ENCODE measurements at regions not wholly inside any gene's neighbourhood (a gene's known extent, or its start where the extent isn't known, plus 50 kb on each side); places are given as distances from the start of the nearest gene placed in this dataset.
"Not testable (repeated sequence)": the region's sequence is repeated elsewhere in the genome, so short reads cannot be mapped to it uniquely, and the experiment has no call there.

- DNase-seq: no peak
Measured at GRCh38 chr11:71094296-71095077, 157.9 kb downstream of the SHANK2 start.

DNA sequence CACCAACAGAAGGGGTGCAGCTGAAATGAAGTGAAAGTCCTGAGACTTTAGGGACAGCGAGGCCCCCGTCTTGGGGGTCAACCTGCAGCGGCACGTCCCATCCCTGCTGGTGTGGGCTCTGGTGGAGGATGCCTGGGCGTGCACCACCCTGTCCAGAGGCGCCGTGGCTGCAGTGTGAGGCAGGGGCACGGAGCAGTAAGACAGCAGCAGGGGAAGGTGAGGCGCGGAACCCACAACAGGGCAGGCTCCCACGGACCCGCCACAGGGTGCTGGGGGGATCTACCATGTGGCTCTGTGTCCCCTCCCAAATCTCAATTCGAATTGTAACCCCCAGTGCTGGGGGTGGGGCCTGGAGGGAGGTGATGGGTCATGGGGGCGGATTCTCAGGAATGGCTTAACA is 158.6 kb downstream of the SHANK2 start:
- DNase-seq: no peak

DNA sequence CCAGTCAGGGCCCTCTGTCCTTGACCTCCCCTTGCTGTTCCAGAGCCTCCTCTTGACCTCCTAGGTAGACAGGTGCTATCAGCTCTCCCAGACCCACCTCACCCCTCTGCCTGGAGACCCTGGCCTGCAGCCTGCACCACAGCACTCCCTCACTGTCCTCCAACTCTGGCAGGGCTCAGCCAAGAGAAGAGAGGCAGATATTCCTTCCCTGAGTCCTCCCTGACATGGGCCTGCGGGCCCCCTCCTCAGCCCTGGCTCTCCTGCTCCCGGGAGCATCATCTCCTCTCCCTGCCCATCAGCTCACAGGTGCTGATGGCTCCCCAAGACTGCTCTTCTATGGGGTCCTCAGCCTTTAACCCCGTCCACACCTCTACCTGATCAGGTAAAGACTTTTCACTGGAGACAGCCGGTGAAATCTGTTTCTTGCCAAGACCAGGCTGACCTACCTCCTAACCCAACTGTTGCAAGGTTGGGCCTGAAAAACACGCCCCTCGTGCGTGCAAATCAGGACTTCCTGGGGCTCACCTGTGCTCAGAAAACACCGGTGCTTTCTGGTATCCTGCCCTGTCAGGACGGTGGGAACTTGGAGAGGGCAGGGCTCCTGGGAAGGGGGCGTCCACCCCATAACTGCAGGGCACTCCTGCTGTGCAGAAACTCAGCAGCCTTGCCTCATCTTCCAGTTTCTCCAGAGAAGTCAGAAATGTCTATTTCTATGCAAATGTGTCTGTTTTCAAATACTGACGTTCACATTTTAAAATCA is 160.7 kb downstream of the SHANK2 start:
- no peak for DNase-seq

- no peak for DNase-seq
Measured at GRCh38 chr11:71089571-71089970, 162.8 kb downstream of the SHANK2 start.

GRCh38 chr11:71088314-71089215 is 163.8 kb downstream of the SHANK2 start:
- not testable (repeated sequence) for DNase-seq

DNA sequence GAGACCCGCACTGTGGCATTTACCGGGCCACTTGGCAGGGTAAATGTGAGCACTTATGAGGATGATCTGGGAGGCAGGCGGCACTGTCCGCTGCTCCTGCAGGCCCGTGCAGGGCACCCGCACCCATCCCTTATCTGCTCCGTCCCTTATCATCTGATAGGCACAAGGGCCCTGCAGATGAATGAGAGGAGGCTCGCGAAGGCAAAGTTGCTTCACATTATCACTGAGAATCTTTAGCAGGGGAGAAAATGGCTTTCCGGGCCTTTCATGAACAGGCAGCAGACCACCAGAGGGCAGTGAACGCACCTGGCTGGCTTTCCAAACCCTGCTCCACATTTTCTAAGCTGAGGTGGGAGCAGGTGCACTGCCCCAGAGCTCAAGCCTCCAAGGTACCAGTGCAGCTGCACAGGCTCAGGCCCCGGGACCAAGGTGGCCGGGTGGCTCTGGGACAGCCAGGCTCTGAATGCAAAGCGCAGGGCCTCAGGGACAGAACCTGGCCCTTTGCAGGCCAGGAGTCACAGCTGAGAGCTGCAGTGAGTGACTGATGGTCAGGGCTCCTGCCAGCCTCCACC is 165.6 kb downstream of the SHANK2 start:
- DNase-seq: peak; percentile 62

DNA sequence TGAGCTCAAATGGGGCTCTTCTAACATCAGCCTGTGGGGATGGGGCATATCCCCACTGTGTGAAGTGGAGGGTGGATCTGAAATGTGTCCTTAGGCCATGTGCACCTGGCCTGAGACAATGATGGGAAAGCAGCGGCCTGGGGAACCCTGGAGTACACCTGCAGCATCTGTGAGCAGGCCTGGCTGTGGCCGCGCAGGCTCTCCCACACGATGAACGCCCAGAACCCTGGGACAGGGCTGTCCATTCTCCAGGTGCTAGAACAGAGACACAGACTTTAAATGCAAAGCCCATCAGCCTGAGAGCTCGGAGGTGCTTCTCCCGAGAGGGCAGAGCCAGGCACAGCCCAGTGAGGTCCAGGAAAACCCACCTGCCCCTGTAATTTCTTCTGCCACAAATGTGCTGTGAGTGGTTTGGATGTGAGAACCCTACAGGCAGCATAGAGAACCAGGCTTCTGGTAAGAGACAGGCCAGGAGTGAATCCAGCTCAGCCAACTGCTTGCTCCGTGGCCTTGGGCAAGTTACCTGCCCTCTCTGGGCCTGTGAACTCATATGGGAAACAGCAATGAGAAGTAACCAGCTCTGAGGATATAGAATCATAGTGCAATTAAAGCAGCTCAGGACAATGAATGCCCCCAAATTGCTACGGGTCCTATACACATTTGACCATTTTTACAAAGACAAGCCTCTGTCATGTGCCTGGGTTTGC is 167.9 kb downstream of the SHANK2 start:
- no peak for DNase-seq

GRCh38 chr11:71083105-71083504 is 169.3 kb downstream of the SHANK2 start:
- no peak for DNase-seq

DNA sequence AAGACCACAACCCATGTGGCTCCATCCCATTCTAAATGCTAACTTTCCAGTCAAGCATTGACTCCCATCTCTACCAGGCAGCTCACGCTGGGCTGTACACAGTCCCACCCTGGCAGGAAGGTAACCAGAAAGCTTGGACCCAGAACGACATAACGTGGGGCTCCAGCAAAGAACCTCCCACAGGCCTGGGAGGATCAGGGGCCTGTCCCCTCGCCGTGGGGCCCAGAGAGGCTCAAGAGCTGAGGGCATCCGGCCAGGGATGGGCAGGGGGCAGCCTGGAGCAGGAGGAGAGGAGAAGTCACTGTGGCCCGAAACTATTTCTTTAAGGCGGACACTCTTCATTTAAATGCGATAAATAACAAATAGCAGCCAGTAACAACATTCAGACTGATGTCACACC is 169.9 kb downstream of the SHANK2 start:
- no peak for DNase-seq

- no peak for DNase-seq
Measured at GRCh38 chr11:71081704-71082230, 170.6 kb downstream of the SHANK2 start.

DNA sequence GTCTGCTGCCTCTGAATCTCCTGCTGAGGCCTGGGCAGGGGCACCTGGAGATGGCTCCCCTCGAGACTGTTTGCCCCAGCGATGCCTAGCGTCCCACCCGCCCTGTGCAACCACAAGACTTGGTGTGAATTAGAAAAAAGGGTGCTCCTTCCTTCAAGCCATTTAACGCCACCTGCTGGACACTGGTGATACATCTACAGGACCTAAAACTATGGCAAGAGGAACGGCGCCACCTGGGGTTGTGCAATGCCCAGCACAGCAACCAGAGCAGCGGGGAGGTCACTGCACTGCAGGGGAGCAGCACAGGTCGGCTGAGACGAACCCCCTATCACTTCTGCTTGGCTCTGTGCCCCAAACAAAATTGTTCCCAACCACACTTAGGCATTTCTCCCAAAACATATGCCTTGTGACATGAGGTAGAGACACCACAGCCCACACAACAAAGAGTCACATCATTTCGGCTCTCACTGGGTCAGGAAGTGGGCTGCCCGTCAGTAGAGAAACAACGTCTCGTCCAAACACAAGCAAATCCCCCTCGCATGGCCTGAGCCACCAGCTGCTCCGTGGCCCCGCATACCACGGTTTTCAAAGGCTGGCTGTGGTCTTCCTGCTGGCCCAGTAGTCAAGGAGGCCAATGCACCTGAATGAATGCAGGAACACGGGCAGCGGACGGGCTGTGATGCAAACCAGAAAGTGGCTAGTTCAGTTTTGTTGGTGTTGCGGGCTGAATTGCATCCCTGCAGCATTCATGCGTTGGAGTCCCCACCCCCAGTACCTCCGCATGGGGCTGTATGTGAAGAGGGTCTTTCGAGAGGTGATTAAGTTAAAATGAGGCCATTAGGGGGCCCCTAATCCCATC is 171.9 kb downstream of the SHANK2 start:
- DNase-seq: peak; percentile 97

DNA sequence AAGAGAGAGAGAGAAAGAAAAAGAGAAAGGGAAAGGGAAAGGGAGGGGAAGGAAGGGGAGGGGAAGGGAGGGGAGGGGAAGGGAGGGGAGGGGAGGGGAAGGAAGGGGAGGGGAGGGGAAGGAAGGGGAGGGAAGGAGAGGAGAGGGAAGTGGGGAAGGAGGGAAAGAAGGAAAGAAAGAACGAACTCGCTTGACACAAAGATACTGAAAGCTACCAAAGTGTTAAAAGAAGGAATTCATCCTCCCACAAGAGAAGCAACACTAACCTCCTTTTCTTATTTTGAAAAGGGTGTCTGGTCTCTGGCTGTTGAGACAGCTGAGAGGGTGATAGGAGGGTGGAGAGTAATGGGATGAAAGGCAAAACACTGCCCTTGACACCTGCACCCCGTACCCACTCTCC is 172.6 kb downstream of the SHANK2 start:
- no peak for DNase-seq

GRCh38 chr11:71078482-71078881 is 173.9 kb downstream of the SHANK2 start:
- no peak for DNase-seq

DNA sequence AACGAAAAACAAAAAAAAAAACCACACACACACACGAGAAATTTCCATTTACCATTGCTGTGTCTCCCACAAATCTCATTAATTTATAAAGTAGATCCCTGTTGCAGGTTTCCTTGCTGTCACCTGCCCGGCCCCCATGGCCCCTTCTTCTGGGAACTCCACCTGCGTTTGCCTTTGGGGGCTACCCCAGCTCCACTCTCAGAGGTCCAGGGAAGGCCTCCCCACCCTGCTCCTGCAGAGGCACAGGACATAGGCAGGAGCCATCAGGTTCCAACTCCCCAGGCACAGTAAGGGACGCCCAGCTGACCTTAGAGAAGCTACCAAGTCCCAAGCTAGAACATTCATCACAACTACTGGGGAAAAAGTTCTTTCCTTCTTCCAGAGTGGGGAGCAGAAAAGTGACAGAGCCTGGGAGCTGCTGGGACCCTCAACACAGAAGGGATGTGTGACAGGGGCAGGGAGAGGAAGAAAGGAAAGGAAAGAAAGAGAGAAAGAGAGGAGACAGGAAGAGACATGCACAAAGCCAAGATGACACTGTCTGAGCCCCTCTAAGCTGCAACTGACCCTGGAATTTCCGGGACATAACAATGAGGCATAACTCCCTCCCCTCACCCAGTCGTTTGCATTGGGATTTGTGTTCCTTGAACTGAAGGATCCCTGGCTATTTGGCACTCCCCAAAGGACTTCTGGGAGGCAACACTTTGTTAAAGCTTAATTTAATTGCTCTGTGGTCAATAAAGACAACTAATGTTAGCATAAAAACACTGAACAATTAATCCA is 175.7 kb downstream of the SHANK2 start:
- no peak for DNase-seq

GRCh38 chr11:71075871-71076420 is 176.4 kb downstream of the SHANK2 start:
- no peak for DNase-seq

GRCh38 chr11:71075116-71075720 is 177.2 kb downstream of the SHANK2 start:
- no peak for DNase-seq

DNA sequence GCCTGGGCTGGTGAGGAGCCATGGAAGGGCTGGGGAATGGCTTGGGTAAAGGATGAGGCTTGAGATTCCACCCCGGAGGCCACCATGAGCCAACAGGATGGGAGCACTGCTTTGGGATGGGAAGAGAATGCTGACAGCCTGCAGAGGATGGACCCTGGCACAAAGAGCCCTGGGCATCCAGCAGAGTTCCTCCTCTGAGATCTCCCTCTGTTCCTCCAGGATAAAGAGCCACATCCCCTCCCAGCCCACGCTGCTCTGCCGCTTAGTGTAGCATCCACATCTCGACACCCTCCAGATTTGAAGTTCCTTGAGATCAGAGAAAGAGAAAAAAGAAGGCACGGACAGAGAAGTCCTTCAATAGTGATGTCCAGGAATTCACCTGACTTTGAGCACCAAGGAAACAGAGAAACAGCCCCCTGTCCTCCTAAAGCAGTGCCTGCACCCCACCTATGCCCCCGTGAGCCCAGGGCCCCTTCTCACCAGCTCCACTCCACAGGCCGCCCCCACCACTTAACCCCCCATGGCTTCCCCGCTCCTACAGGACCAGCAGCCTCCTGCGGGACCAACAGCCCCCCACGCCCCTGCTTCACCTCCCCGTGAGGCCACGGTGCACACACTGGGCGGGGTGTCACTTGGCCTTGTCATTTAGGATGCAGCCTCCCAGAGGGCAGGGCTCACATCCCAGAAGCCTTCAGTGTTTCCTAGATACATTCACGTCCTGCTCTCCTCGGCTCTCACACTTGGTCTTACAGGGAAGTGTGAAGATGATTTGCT is 180.5 kb downstream of the SHANK2 start:
- DNase-seq: no peak

All from OCI-M1 (cell line).